Activated naive CD4-positive, alpha-beta T cell treated with anti-CD3 and anti-CD28 coated beads for 36 hours (primary cell): ENCODE measurements at regions not wholly inside any gene's neighbourhood (a gene's known extent, or its start where the extent isn't known, plus 50 kb on each side); places are given as distances from the start of the nearest gene placed in this dataset.

Experiments
- CTCF ChIA-PET: fragments of 350-600 bp; sonication (Branson Sonifier 250); formaldehyde crosslinking; loops from one replicate; lab custom pipeline; 2021; ENCODE audit warnings: antibody characterized with exemption; lab: Charles Lee
- DNase-seq: peaks from one replicate; pipeline ENCODE4 v3.0.0-alpha.2; 2020
- H3K27ac Mint-ChIP-seq: one replicate; pipeline ENCODE4 v1.8.0; 2021; ENCODE audit warnings: mild to moderate bottlenecking, mixed read lengths
- H3K27me3 Mint-ChIP-seq: one replicate; pipeline ENCODE4 v1.8.0; 2021; ENCODE audit warnings: low read depth, mixed read lengths
- H3K36me3 Mint-ChIP-seq: one replicate; pipeline ENCODE4 v1.8.0; 2021; ENCODE audit warnings: low read depth, mixed read lengths
- H3K4me1 Mint-ChIP-seq: one replicate; pipeline ENCODE4 v1.8.0; 2021; ENCODE audit warnings: low read depth, mixed read lengths
- H3K4me3 Mint-ChIP-seq: one replicate; pipeline ENCODE4 v1.8.0; 2021; ENCODE audit warnings: mild to moderate bottlenecking, moderate library complexity, mixed read lengths
- H3K9me3 Mint-ChIP-seq: one replicate; pipeline ENCODE4 v1.8.0; 2021; ENCODE audit warnings: mixed read lengths
- intact Hi-C: fragments of 100-400 bp; cut with micrococcal nuclease; formaldehyde crosslinking; loops from one replicate; pipeline ENCODE4 v1.15.1; 2023

GRCh38 chr2:239781454-239781853, 243.7 kb downstream of the NDUFA10 start:
- Mint-ChIP-seq H3K36me3 (no peaks in the 10 kb centered on the region), H3K4me3 (no peak overlapping the region), H3K27ac (no peak overlapping the region), H3K9me3 (peaks cover 10% of the 10 kb centered on the region), H3K4me1 (no peaks in the 10 kb centered on the region), H3K27me3 (no peaks in the 10 kb centered on the region)
- intact Hi-C loops, result no loop called here
- CTCF ChIA-PET, result no interaction called here
- no peak for DNase-seq

GRCh38 chr2:239780236-239780994, 244.7 kb downstream of the NDUFA10 start:
- intact Hi-C loops, result no loop called here
- Mint-ChIP-seq H3K4me3 (no peak overlapping the region), H3K27ac (no peak overlapping the region), H3K27me3 (no peaks in the 10 kb centered on the region), H3K4me1 (no peaks in the 10 kb centered on the region), H3K9me3 (peaks cover 3% of the 10 kb centered on the region), H3K36me3 (no peaks in the 10 kb centered on the region)
- CTCF ChIA-PET, result no interaction called here
- no peak for DNase-seq

- Mint-ChIP-seq H3K27me3 (no peaks in the 10 kb centered on the region), H3K27ac (no peak overlapping the region), H3K9me3 (no peaks in the 10 kb centered on the region), H3K4me1 (no peaks in the 10 kb centered on the region), H3K36me3 (no peaks in the 10 kb centered on the region), H3K4me3 (no peak overlapping the region)
- intact Hi-C loops, result no loop called here
- CTCF ChIA-PET, result no interaction called here
- no peak for DNase-seq
Measured at GRCh38 chr2:239779584-239779983, 245.6 kb downstream of the NDUFA10 start.

- Mint-ChIP-seq H3K27me3 (no peaks in the 10 kb centered on the region), H3K36me3 (no peaks in the 10 kb centered on the region), H3K27ac (no peak overlapping the region), H3K9me3 (no peaks in the 10 kb centered on the region), H3K4me1 (no peaks in the 10 kb centered on the region), H3K4me3 (no peak overlapping the region)
- no peak for DNase-seq
- intact Hi-C loops, result no loop called here
- CTCF ChIA-PET, result no interaction called here
Measured at GRCh38 chr2:239778861-239779558, 246.1 kb downstream of the NDUFA10 start.

GRCh38 chr2:239778042-239778851, 246.9 kb downstream of the NDUFA10 start:
- no peaks in the 10 kb centered on the region for H3K9me3 Mint-ChIP-seq
- CTCF ChIA-PET, result no interaction called here
- no peak for DNase-seq
- H3K36me3 Mint-ChIP-seq, result no peaks in the 10 kb centered on the region
- no peak overlapping the region for H3K27ac Mint-ChIP-seq
- intact Hi-C loops, result no loop called here
- H3K4me3 Mint-ChIP-seq, result no peak overlapping the region
- H3K4me1 Mint-ChIP-seq, result no peaks in the 10 kb centered on the region
- no peaks in the 10 kb centered on the region for H3K27me3 Mint-ChIP-seq

GRCh38 chr2:239777219-239777618, 247.9 kb downstream of the NDUFA10 start:
- Mint-ChIP-seq H3K36me3 (no peaks in the 10 kb centered on the region), H3K4me3 (no peak overlapping the region), H3K4me1 (no peaks in the 10 kb centered on the region), H3K27ac (no peak overlapping the region), H3K9me3 (peaks cover 2% of the 10 kb centered on the region), H3K27me3 (no peaks in the 10 kb centered on the region)
- no peak for DNase-seq
- CTCF ChIA-PET, result no interaction called here
- intact Hi-C loops, result no loop called here

GRCh38 chr2:239776436-239777005, 248.6 kb downstream of the NDUFA10 start:
- Mint-ChIP-seq H3K36me3 (peaks cover 1% of the 10 kb centered on the region), H3K9me3 (peaks cover 4% of the 10 kb centered on the region), H3K4me1 (no peaks in the 10 kb centered on the region), H3K27ac (no peak overlapping the region), H3K4me3 (no peak overlapping the region), H3K27me3 (no peaks in the 10 kb centered on the region)
- intact Hi-C loops, result no loop called here
- no peak for DNase-seq
- CTCF ChIA-PET, result no interaction called here

- Mint-ChIP-seq H3K9me3 (peaks cover 6% of the 10 kb centered on the region), H3K36me3 (peaks cover 2% of the 10 kb centered on the region), H3K4me1 (no peaks in the 10 kb centered on the region), H3K27me3 (no peaks in the 10 kb centered on the region), H3K27ac (no peak overlapping the region), H3K4me3 (no peak overlapping the region)
- intact Hi-C loops, result no loop called here
- no peak for DNase-seq
- CTCF ChIA-PET, result no interaction called here
Measured at GRCh38 chr2:239775623-239776435, 249.3 kb downstream of the NDUFA10 start.

GRCh38 chr2:239774933-239775622, 250.1 kb downstream of the NDUFA10 start:
- Mint-ChIP-seq H3K27ac (no peak overlapping the region), H3K36me3 (peaks cover 2% of the 10 kb centered on the region), H3K4me1 (no peaks in the 10 kb centered on the region), H3K9me3 (peaks cover 6% of the 10 kb centered on the region), H3K27me3 (no peaks in the 10 kb centered on the region), H3K4me3 (no peak overlapping the region)
- intact Hi-C loops, result no loop called here
- DNase-seq, result no peak
- CTCF ChIA-PET, result no interaction called here

- H3K27me3 Mint-ChIP-seq, result no peaks in the 10 kb centered on the region
- H3K4me1 Mint-ChIP-seq, result no peaks in the 10 kb centered on the region
- CTCF ChIA-PET, result no interaction called here
- peaks cover 2% of the 10 kb centered on the region for H3K36me3 Mint-ChIP-seq
- no peak overlapping the region for H3K27ac Mint-ChIP-seq
- H3K4me3 Mint-ChIP-seq, result no peak overlapping the region
- no peak for DNase-seq
- intact Hi-C loops, result no loop called here
- peaks cover 6% of the 10 kb centered on the region for H3K9me3 Mint-ChIP-seq
Measured at GRCh38 chr2:239774142-239774462, 251.0 kb downstream of the NDUFA10 start.

GRCh38 chr2:239773228-239774141, 251.7 kb downstream of the NDUFA10 start:
- peaks cover 6% of the 10 kb centered on the region for H3K9me3 Mint-ChIP-seq
- no peaks in the 10 kb centered on the region for H3K4me1 Mint-ChIP-seq
- H3K36me3 Mint-ChIP-seq, result peaks cover 2% of the 10 kb centered on the region
- peaks cover 3% of the 10 kb centered on the region for H3K27me3 Mint-ChIP-seq
- no peak overlapping the region for H3K4me3 Mint-ChIP-seq
- intact Hi-C loops, result no loop called here
- H3K27ac Mint-ChIP-seq, result no peak overlapping the region
- CTCF ChIA-PET, result no interaction called here
- no peak for DNase-seq
